Activated CD4-positive, alpha-beta T cell treated with anti-CD3 and anti-CD28 coated beads, Interleukin-2, amount 50 U/mL, for 4 hours (primary cell): ENCODE measurements at regions not wholly inside any gene's neighbourhood (a gene's known extent, or its start where the extent isn't known, plus 50 kb on each side); places are given as distances from the start of the nearest gene placed in this dataset.
A peak's percentile ranks its signal among the peaks of the same experiment; 100 is the strongest.

Source experiments
- DNase-seq, 2 experiments: peaks; one replicate each; pipeline ENCODE4 v3.0.0-alpha.2; 2020

GRCh38 chr14:98366429-98366828, 905.6 kb downstream of the BCL11B start:
- no peak for DNase-seq

GRCh38 chr14:98368221-98368620, 903.8 kb downstream of the BCL11B start:
- DNase-seq: no peak

GRCh38 chr14:98368916-98369315, 903.1 kb downstream of the BCL11B start:
- DNase-seq: no peak

- DNase-seq: no peak
Measured at GRCh38 chr14:98369344-98369743, 902.7 kb downstream of the BCL11B start.

- no peak for DNase-seq
Measured at GRCh38 chr14:98370352-98370751, 901.6 kb downstream of the BCL11B start.

- no peak for DNase-seq
Measured at GRCh38 chr14:98371141-98371540, 900.9 kb downstream of the BCL11B start.

GRCh38 chr14:98374136-98374535, 897.9 kb downstream of the BCL11B start:
- DNase-seq: no peak

- DNase-seq: no peak
Measured at GRCh38 chr14:98375566-98375965, 896.4 kb downstream of the BCL11B start.

- no peak for DNase-seq
Measured at GRCh38 chr14:98379830-98380229, 892.2 kb downstream of the BCL11B start.

- DNase-seq: no peak
Measured at GRCh38 chr14:98382662-98383061, 889.3 kb downstream of the BCL11B start.

GRCh38 chr14:98385851-98386250, 886.1 kb downstream of the BCL11B start:
- DNase-seq: no peak

- DNase-seq: no peak
Measured at GRCh38 chr14:98391061-98391460, 880.9 kb downstream of the BCL11B start.

GRCh38 chr14:98393527-98393926, 878.5 kb downstream of the BCL11B start:
- no peak for DNase-seq

- DNase-seq: no peak
Measured at GRCh38 chr14:98404811-98405210, 867.2 kb downstream of the BCL11B start.

- no peak for DNase-seq
Measured at GRCh38 chr14:98408024-98408555, 863.9 kb downstream of the BCL11B start.

GRCh38 chr14:98408713-98409112, 863.3 kb downstream of the BCL11B start:
- no peak for DNase-seq

- DNase-seq: no peak
Measured at GRCh38 chr14:98411154-98411553, 860.8 kb downstream of the BCL11B start.

GRCh38 chr14:98412431-98412830, 859.6 kb downstream of the BCL11B start:
- no peak for DNase-seq

GRCh38 chr14:98415766-98416165, 856.2 kb downstream of the BCL11B start:
- DNase-seq: no peak

GRCh38 chr14:98417001-98417400, 855.0 kb downstream of the BCL11B start:
- DNase-seq: no peak

- DNase-seq: no peak
Measured at GRCh38 chr14:98428483-98428994, 843.5 kb downstream of the BCL11B start.

- DNase-seq: no peak
Measured at GRCh38 chr14:98433436-98433835, 838.6 kb downstream of the BCL11B start.

GRCh38 chr14:98437113-98437512, 834.9 kb downstream of the BCL11B start:
- DNase-seq: no peak

GRCh38 chr14:98444077-98444476, 827.9 kb downstream of the BCL11B start:
- DNase-seq: peak; percentile 3 to 7

GRCh38 chr14:98445718-98446117, 826.3 kb downstream of the BCL11B start:
- DNase-seq: no peak
